Neural cell (in vitro differentiated cells): ENCODE measurements at regions not wholly inside any gene's neighbourhood (a gene's known extent, or its start where the extent isn't known, plus 50 kb on each side); places are given as distances from the start of the nearest gene placed in this dataset.

Experiments
- RAD21 ChIP-seq: fragments of 450-650 bp; conservative IDR thresholded peaks from 2 replicates; pipeline ENCODE4 v1.6.1; 2014; ENCODE audit warnings: antibody characterized with exemption, mild to moderate bottlenecking, moderate library complexity
- TF ChIP-seq, protein P1 (sequence below): fragments of 450-650 bp; IDR thresholded peaks from 2 replicates; pipeline ENCODE4 v1.5.1; 2014; ENCODE audit warnings: antibody characterized with exemption, mild to moderate bottlenecking, moderate library complexity; ENCODE audit not compliant: poor library complexity, severe bottlenecking

DNA sequence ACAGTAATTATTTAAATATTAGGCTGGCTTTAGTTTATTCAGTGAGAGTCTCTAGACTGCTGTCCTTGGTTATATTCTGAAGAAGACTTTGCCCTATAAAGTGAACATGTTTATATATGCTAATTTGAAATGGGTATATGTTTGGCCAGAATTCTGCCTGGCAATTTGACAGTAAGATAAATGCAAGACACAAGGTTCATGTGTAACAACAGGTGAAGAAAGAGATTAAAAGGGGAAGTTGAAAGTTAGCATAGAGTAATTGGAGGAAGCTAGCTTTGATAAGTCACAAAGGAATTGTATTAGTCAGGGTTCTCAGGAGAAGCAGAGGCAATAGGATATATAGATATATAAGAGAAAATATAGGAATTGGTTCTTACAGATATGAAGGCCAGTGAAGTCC lies 191.4 kb downstream of the CENPW start:
- TF ChIP-seq, protein P1, sequence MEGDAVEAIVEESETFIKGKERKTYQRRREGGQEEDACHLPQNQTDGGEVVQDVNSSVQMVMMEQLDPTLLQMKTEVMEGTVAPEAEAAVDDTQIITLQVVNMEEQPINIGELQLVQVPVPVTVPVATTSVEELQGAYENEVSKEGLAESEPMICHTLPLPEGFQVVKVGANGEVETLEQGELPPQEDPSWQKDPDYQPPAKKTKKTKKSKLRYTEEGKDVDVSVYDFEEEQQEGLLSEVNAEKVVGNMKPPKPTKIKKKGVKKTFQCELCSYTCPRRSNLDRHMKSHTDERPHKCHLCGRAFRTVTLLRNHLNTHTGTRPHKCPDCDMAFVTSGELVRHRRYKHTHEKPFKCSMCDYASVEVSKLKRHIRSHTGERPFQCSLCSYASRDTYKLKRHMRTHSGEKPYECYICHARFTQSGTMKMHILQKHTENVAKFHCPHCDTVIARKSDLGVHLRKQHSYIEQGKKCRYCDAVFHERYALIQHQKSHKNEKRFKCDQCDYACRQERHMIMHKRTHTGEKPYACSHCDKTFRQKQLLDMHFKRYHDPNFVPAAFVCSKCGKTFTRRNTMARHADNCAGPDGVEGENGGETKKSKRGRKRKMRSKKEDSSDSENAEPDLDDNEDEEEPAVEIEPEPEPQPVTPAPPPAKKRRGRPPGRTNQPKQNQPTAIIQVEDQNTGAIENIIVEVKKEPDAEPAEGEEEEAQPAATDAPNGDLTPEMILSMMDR, result no peak
- no peak for TF ChIP-seq RAD21
